NK-92 treated with Interleukin-12 subunit alpha and Interleukin-12 subunit beta, amount 100 ng/mL, for 24 hours (cell line): ENCODE measurements at regions not wholly inside any gene's neighbourhood (a gene's known extent, or its start where the extent isn't known, plus 50 kb on each side); places are given as distances from the start of the nearest gene placed in this dataset.

Source experiments
- DNase-seq: peaks from one replicate; lab custom pipeline; 2025; lab: John Stamatoyannopoulos, UW

GRCh38 chr9:80061940-80062339, 490.2 kb downstream of the TLE4 start:
- DNase-seq, result no peak

GRCh38 chr9:80061096-80061495, 489.3 kb downstream of the TLE4 start:
- DNase-seq, result no peak

GRCh38 chr9:80059979-80060378, 488.2 kb downstream of the TLE4 start:
- no peak for DNase-seq

DNA sequence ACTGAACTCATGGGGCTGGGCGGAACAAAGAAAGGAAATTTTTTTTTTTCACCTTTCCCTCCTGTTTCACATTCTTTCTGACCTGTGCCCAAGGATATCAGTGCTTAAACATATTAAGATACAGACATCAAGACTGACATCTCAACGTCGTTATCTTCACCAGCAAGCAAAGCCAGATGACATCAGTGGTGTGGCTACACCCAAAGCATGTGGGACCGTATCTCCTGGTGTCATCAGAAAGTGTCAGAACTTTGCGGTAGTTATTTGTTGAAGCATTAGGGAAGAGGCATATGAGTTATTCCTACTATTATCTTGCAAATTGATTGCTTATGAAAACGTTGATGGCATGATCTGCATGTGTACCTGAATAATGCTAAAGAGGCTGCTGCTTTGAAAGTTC, 487.4 kb downstream of the TLE4 start:
- no peak for DNase-seq

GRCh38 chr9:80052830-80053229, 481.1 kb downstream of the TLE4 start:
- DNase-seq, result no peak

DNA sequence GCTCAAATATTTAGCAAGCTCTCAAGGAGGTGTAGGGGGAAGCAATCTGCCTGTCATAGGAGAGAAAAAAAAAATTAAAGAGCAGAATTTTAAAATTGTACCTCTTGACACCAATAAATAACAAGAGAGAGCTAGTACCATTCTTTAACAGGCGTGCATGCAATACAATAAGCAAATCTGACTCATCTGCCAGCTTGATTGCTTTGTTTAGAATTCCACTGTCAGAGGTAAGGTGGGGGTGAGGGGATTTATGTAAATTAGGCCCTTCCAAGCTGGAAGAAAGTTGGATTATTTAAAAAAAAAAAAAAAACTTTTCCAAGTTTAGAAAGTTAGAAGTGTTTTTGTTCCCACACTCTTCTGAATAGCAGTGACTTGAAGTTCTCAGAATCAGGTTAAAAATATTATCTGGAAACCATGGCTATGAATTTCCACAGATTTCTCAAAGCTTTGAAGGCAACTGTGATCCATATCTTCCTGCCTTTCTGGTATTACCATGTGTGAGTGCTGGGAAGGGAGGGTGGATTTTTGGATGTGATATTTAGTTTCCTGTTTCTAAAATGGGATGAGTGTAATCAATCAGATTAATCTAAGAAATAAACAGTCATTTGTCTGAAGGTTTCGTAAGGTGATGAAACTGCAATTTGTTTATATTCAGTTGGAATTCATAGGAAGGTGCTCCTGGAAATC, 477.5 kb downstream of the TLE4 start:
- no peak for DNase-seq

- no peak for DNase-seq
Measured at GRCh38 chr9:80046481-80046880, 474.7 kb downstream of the TLE4 start.

GRCh38 chr9:80041821-80042220, 470.1 kb downstream of the TLE4 start:
- no peak for DNase-seq

GRCh38 chr9:80040457-80040856, 468.7 kb downstream of the TLE4 start:
- no peak for DNase-seq

DNA sequence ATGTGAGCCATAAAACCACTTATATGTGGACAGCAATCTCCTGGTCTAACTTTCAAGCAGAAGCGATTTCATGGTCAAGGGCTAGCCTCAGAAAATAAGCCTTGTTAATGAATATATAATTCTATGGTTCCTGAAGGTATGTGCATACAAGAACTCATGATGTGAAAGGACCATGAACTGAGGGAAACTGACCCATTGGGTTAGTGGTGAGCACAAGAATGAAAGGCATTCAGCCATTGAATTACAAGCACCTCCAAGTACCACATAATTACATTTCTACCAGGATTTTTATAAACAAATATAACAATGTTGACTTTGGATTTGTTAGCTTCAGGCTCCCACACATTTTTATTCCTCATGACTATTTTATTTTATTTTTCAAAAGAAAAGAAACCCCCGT, 459.0 kb downstream of the TLE4 start:
- no peak for DNase-seq

DNA sequence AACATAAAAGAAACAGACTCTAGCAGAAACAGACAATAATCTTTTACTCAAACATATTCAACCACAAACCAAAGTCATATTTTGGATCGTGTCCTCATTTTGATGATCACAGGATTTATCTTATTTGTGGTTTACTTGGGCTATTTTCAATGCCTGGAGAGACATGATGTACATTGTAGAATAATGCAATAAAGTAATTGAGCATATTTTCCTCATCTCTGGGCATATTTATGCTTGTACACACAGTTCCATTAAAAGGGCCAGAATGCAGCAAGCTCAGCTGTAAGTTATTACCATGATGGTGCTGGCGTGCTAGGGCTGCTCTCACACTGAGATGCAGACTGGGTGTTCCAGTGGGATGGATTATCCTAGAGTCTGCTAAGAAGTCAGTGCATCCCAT, 456.7 kb downstream of the TLE4 start:
- DNase-seq, result no peak

- DNase-seq, result no peak
Measured at GRCh38 chr9:80025796-80026520, 454.2 kb downstream of the TLE4 start.

DNA sequence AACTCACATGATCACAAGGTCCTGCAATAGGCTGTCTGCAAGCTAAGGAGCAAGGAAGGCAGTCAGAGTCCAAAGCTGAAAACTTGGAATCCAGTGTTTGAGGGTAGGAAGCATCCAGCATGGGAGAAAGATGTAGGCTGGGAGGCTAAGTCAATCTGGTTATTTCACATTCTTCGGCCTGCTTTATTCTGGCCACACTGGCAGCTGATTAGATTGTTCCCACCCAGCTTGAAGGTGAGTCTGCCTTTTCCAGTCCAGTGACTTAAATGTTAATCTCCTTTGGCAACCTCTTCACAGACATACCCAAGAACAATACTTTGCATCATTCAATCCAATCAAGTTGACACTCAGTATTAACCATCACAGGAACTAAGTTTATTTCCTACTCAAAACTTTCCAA, 453.4 kb downstream of the TLE4 start:
- no peak for DNase-seq

GRCh38 chr9:80020530-80020929, 448.8 kb downstream of the TLE4 start:
- no peak for DNase-seq

- DNase-seq, result no peak
Measured at GRCh38 chr9:80020056-80020455, 448.3 kb downstream of the TLE4 start.

- DNase-seq, result no peak
Measured at GRCh38 chr9:80013891-80014290, 442.1 kb downstream of the TLE4 start.

GRCh38 chr9:80012557-80013330, 441.0 kb downstream of the TLE4 start:
- DNase-seq, result no peak

DNA sequence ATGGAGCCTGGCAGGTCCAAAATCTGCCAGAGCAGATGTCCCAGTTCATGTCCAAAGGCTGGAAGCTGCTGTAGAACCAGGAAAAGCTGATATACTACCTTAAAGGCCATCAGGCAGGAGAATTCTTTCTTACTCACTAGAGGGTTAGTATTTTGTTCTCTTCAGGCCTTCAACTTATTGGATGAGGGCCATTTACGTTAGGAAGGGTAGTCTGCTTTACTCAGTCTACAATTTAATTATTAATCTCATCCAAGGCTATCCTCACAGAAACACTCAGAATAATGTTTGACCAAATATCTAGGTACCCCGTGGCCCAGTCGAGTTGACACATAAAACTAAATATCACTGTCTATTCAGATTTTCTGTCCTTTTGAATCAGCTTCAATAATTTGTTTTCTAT, 437.4 kb downstream of the TLE4 start:
- no peak for DNase-seq

DNA sequence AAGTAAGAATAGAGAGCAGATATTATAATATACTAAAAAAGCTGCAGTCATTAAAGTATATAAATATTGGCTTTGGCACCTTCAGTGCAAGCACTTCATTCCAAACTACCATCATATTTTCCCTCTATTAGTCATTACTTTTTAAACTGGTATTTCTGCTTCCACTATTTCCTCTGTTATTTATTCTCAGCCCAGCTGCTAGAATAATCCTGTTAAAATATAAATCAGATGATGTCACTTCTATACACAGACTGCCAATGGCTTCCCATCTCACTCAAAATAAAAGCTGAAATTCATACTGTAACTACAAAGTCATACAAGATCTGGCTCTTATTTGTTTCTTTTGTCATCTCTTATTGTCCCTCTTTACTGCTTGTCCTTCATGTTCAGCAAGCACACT, 432.9 kb downstream of the TLE4 start:
- no peak for DNase-seq

DNA sequence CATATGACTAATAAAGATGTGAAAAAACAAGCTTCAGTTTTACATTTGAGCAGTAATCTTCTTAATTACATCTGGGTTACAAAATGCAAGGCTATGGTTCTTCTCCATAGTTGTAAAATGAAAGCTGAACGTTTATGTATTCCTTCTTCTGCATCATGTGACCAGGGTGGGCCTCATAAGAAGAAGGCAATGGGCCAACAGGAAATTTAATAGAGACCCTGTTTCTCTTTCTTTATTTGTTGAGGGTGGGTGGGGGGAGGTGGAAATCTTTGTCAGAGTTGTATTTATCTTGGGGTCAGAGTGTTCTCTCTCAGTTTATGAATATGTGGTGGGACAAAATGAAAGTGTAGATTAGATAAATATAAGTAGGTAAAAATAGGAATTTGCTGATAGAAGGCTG, 418.8 kb downstream of the TLE4 start:
- no peak for DNase-seq

- no peak for DNase-seq
Measured at GRCh38 chr9:79989079-79989478, 417.3 kb downstream of the TLE4 start.

GRCh38 chr9:79988126-79988525, 416.4 kb downstream of the TLE4 start:
- no peak for DNase-seq

GRCh38 chr9:79986437-79986836, 414.7 kb downstream of the TLE4 start:
- no peak for DNase-seq
